Pulmonary artery endothelial cell (primary cell): ENCODE measurements at regions not wholly inside any gene's neighbourhood (a gene's known extent, or its start where the extent isn't known, plus 50 kb on each side); places are given as distances from the start of the nearest gene placed in this dataset.
"Not testable (repeated sequence)": the region's sequence is repeated elsewhere in the genome, so short reads cannot be mapped to it uniquely, and the experiment has no call there.

ENCODE experiments used
- DNase-seq: peaks from one replicate; pipeline ENCODE4 v3.0.0-alpha.2; 2011; ENCODE audit warnings: low read depth, low spot score

GRCh38 chr5:160479220-160479619 lies 57.6 kb downstream of the PTTG1 start:
- no peak for DNase-seq

- DNase-seq: no peak
Measured at GRCh38 chr5:160479926-160480325, 58.3 kb downstream of the PTTG1 start.

GRCh38 chr5:160480652-160481051 lies 59.0 kb downstream of the PTTG1 start:
- DNase-seq: no peak

- no peak for DNase-seq
Measured at GRCh38 chr5:160484678-160485077, 63.0 kb downstream of the PTTG1 start.

GRCh38 chr5:160485364-160485969 lies 63.8 kb downstream of the PTTG1 start:
- no peak for DNase-seq

GRCh38 chr5:160486573-160486972 lies 64.9 kb downstream of the PTTG1 start:
- no peak for DNase-seq

- no peak for DNase-seq
Measured at GRCh38 chr5:160488394-160489325, 67.0 kb downstream of the PTTG1 start.

- no peak for DNase-seq
Measured at GRCh38 chr5:160491438-160491837, 69.8 kb downstream of the PTTG1 start.

- no peak for DNase-seq
Measured at GRCh38 chr5:160492565-160492964, 70.9 kb downstream of the PTTG1 start.

GRCh38 chr5:160493806-160494338 lies 72.2 kb downstream of the PTTG1 start:
- no peak for DNase-seq

GRCh38 chr5:160494451-160494850 lies 72.8 kb downstream of the PTTG1 start:
- DNase-seq: no peak

- no peak for DNase-seq
Measured at GRCh38 chr5:160496334-160496733, 74.7 kb downstream of the PTTG1 start.

- no peak for DNase-seq
Measured at GRCh38 chr5:160496784-160497183, 75.1 kb downstream of the PTTG1 start.

- DNase-seq: no peak
Measured at GRCh38 chr5:160497878-160498277, 76.2 kb downstream of the PTTG1 start.

- not testable (repeated sequence) for DNase-seq
Measured at GRCh38 chr5:160498441-160499043, 76.9 kb downstream of the PTTG1 start.

GRCh38 chr5:160500786-160501779 lies 79.4 kb downstream of the PTTG1 start:
- no peak for DNase-seq

GRCh38 chr5:160504906-160505305 lies 83.3 kb downstream of the PTTG1 start:
- no peak for DNase-seq

GRCh38 chr5:160506006-160507004 lies 84.7 kb downstream of the PTTG1 start:
- DNase-seq: no peak

GRCh38 chr5:160507221-160507721 lies 85.6 kb downstream of the PTTG1 start:
- no peak for DNase-seq
